GM12875 (cell line): ENCODE measurements at regions not wholly inside any gene's neighbourhood (a gene's known extent, or its start where the extent isn't known, plus 50 kb on each side); places are given as distances from the start of the nearest gene placed in this dataset.

Source experiments
- H3K4me3 ChIP-seq: one replicate; pipeline ENCODE4 v1.5.1; 2011; ENCODE audit warnings: low read depth, low read length, control low read depth
- CTCF ChIP-seq: IDR thresholded peaks from 2 replicates; pipeline ENCODE4 v1.5.1; 2011; ENCODE audit warnings: low read depth, mild to moderate bottlenecking, control low read depth, inconsistent platforms, low read length, moderate library complexity, borderline replicate concordance; ENCODE audit not compliant: insufficient read depth

- no peak overlapping the region for H3K4me3 ChIP-seq
- TF ChIP-seq CTCF, result no peak
Observed at GRCh38 chr4:181173046-181173445, 1070.2 kb upstream of the TENM3 start.

- TF ChIP-seq CTCF, result no peak
- H3K4me3 ChIP-seq, result no peak overlapping the region
Observed at GRCh38 chr4:181176306-181176705, 1066.9 kb upstream of the TENM3 start.

- TF ChIP-seq CTCF, result no peak
Observed at GRCh38 chr4:181181331-181181730, 1061.9 kb upstream of the TENM3 start.

GRCh38 chr4:181189751-181190150 lies 1053.5 kb upstream of the TENM3 start:
- no peak overlapping the region for H3K4me3 ChIP-seq
- no peak for TF ChIP-seq CTCF

More at GRCh38 chr4:181181331-181181730, 1061.9 kb upstream of the TENM3 start:
- H3K4me3 ChIP-seq, result no peak overlapping the region

- TF ChIP-seq CTCF, result no peak
Observed at GRCh38 chr4:181193131-181193930, 1049.9 kb upstream of the TENM3 start.

GRCh38 chr4:181194096-181194495 lies 1049.1 kb upstream of the TENM3 start:
- H3K4me3 ChIP-seq, result no peak overlapping the region
- no peak for TF ChIP-seq CTCF

More at GRCh38 chr4:181193131-181193930, 1049.9 kb upstream of the TENM3 start:
- H3K4me3 ChIP-seq, result no peak overlapping the region

GRCh38 chr4:181200076-181200475 lies 1043.1 kb upstream of the TENM3 start:
- TF ChIP-seq CTCF, result no peak
- no peak overlapping the region for H3K4me3 ChIP-seq
